SU-DHL-6 (cell line): ENCODE measurements at regions not wholly inside any gene's neighbourhood (a gene's known extent, or its start where the extent isn't known, plus 50 kb on each side); places are given as distances from the start of the nearest gene placed in this dataset.

Source experiments
- H2AFZ ChIP-seq: fragments of 200-600 bp; sonication (generic); 2 replicates; pipeline ENCODE4 v1.6.1; 2014; ENCODE audit warnings: low read depth, mild to moderate bottlenecking, moderate library complexity, mixed read lengths, antibody characterized with exemption, low read length; ENCODE audit not compliant: severe bottlenecking
- H3F3A ChIP-seq: fragments of 200-600 bp; shearing (Covaris generic); 2 replicates; pipeline ENCODE4 v1.6.0; 2016; ENCODE audit warnings: antibody characterized with exemption, mild to moderate bottlenecking; ENCODE audit not compliant: insufficient read depth
- H3K27ac ChIP-seq: fragments of 200-600 bp; sonication (generic); 2 replicates; pipeline ENCODE4 v1.5.1; 2016; ENCODE audit warnings: low read depth, mild to moderate bottlenecking, low read length, moderate library complexity, mixed read lengths
- H3K27me3 ChIP-seq: fragments of 200-600 bp; sonication (generic), shearing (Covaris generic); 2 replicates; pipeline ENCODE4 v1.6.0; 2014; ENCODE audit warnings: mild to moderate bottlenecking, low read length
- H3K36me3 ChIP-seq: fragments of 200-600 bp; sonication (generic); 2 replicates; pipeline ENCODE4 v1.6.1; 2014; ENCODE audit warnings: mild to moderate bottlenecking, low read length, mixed read lengths
- H3K4me2 ChIP-seq: fragments of 300-600, 200-600 bp; shearing (Covaris generic), sonication (generic); 2 replicates; pipeline ENCODE4 v1.6.0; 2014; ENCODE audit warnings: low read length, low read depth, mild to moderate bottlenecking; ENCODE audit not compliant: poor library complexity, severe bottlenecking
- H3K4me3 ChIP-seq: fragments of 200-600 bp; sonication (generic); 2 replicates; pipeline ENCODE4 v1.5.1; 2014; ENCODE audit warnings: antibody characterized with exemption, low read length, mild to moderate bottlenecking, mixed read lengths; ENCODE audit not compliant: insufficient read depth, poor library complexity, severe bottlenecking
- H3K79me2 ChIP-seq: fragments of 200-600 bp; sonication (generic); 2 replicates; pipeline ENCODE4 v1.6.1; 2014; ENCODE audit warnings: mild to moderate bottlenecking, low read length, moderate library complexity; ENCODE audit not compliant: insufficient read depth
- H3K9ac ChIP-seq: fragments of 200-600 bp; sonication (generic); 2 replicates; pipeline ENCODE4 v1.7.0; 2014; ENCODE audit warnings: mild to moderate bottlenecking, low read length
- H3K9me2 ChIP-seq: fragments of 200-600 bp; sonication (generic); replicated peaks from 2 replicates; pipeline ENCODE4 v1.6.1; 2014; ENCODE audit warnings: low read length; ENCODE audit not compliant: insufficient read depth
- H3K9me3 ChIP-seq: fragments of 200-600 bp; sonication (generic); 2 replicates; pipeline ENCODE4 v1.6.1; 2014; ENCODE audit warnings: low read length, mixed read lengths; ENCODE audit not compliant: insufficient read depth
- H4K20me1 ChIP-seq: fragments of 200-600 bp; sonication (generic); 2 replicates; pipeline ENCODE4 v1.6.1; 2014; ENCODE audit warnings: low read depth, mild to moderate bottlenecking, antibody characterized with exemption, low read length, moderate library complexity, mixed read lengths
- EZH2phosphoT487 ChIP-seq: fragments of 200-600 bp; sonication (generic), shearing (Covaris generic); conservative IDR thresholded peaks from 2 replicates; pipeline ENCODE4 v1.6.1; 2018; ENCODE audit warnings: mild to moderate bottlenecking, antibody characterized with exemption, low read length, moderate library complexity, mixed read lengths
- TF ChIP-seq, protein P1 (sequence below): fragments of 200-600 bp; sonication (generic); IDR thresholded peaks from one replicate; pipeline ENCODE4 v1.5.1; 2017; ENCODE audit warnings: antibody characterized with exemption, mild to moderate bottlenecking, low read length, moderate library complexity; ENCODE audit not compliant: insufficient read depth, poor library complexity, severe bottlenecking

DNA sequence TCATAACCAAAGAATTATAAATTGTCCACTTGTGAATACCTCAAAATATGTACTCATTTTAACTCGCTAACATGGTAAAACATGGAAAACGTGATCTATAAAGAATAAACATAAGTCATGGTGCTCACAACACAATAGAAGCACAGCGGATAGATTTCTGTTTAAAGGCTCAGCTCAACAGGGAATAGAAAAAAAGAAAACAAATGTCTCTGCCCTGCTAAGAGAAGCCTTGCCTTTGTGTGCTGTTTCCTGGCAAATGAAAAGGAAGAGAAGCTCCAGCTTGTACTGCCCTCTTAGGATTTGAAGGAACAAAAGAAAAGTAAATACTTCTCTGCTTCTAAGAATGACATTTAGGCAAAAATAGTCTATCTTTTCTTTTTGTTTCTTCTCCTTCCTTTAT is 121.0 kb upstream of the KRR1 start:
- no peaks in the 10 kb centered on the region for H4K20me1 ChIP-seq
- no peak overlapping the region for H3K27ac ChIP-seq
- H3K9me2 ChIP-seq: no peaks in the 10 kb centered on the region
- TF ChIP-seq, protein P1, sequence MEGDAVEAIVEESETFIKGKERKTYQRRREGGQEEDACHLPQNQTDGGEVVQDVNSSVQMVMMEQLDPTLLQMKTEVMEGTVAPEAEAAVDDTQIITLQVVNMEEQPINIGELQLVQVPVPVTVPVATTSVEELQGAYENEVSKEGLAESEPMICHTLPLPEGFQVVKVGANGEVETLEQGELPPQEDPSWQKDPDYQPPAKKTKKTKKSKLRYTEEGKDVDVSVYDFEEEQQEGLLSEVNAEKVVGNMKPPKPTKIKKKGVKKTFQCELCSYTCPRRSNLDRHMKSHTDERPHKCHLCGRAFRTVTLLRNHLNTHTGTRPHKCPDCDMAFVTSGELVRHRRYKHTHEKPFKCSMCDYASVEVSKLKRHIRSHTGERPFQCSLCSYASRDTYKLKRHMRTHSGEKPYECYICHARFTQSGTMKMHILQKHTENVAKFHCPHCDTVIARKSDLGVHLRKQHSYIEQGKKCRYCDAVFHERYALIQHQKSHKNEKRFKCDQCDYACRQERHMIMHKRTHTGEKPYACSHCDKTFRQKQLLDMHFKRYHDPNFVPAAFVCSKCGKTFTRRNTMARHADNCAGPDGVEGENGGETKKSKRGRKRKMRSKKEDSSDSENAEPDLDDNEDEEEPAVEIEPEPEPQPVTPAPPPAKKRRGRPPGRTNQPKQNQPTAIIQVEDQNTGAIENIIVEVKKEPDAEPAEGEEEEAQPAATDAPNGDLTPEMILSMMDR: no peak
- TF ChIP-seq EZH2phosphoT487: no peak
- H3K4me2 ChIP-seq: no peak overlapping the region
- no peak overlapping the region for H2AFZ ChIP-seq
- no peaks in the 10 kb centered on the region for H3K36me3 ChIP-seq
- no peaks in the 10 kb centered on the region for H3K27me3 ChIP-seq
- no peaks in the 10 kb centered on the region for H3K79me2 ChIP-seq
- H3K9me3 ChIP-seq: no peaks in the 10 kb centered on the region
- H3K4me3 ChIP-seq: no peak overlapping the region
- no peaks in the 10 kb centered on the region for H3F3A ChIP-seq
- no peak overlapping the region for H3K9ac ChIP-seq

DNA sequence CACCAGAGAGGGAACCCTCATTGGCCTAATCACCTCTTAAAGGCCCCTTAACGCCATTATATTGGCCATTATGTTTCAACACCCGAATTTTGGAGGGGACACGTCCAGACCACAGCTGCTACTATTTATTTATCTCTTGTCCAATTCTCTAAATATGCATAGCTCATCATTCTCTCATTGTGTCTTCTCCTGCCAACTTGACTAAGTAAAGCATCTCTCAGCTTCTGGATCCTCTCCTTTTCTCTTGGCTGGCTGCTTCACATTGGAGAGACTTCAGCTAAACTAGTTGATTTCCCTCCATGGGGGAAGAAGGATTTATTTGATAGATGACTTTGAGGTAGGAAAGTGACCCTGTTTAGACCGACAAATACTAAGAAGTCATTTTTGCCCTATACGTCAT is 120.4 kb upstream of the KRR1 start:
- Histone ChIP-seq H3K79me2 (no peaks in the 10 kb centered on the region), H3K9me3 (no peaks in the 10 kb centered on the region), H3K4me3 (no peak overlapping the region), H3K9ac (no peak overlapping the region), H4K20me1 (no peaks in the 10 kb centered on the region), H3K27ac (no peak overlapping the region), H3K4me2 (no peak overlapping the region), H3K9me2 (no peaks in the 10 kb centered on the region), H3F3A (no peaks in the 10 kb centered on the region), H2AFZ (no peak overlapping the region), H3K27me3 (no peaks in the 10 kb centered on the region), H3K36me3 (no peaks in the 10 kb centered on the region)
- TF ChIP-seq, protein P1: no peak
- no peak for TF ChIP-seq EZH2phosphoT487

DNA sequence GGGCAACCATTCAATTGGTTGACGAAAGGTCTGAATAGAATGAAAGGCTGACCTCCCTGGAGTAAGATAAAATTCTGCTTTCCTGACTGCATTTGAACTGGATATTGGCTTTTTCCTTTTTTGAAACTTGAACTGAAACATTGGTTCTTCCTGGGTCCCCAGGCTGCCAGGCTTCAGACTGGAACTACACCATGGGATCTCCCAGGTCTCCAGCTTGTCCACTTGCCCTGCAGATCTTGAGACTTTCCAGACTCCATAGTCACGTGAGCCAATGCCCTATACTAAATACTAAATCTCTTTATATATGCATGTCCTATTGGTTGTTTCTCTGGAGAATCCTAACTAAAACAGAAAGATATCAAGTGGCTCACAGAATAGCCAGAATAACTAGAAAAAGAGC is 118.7 kb upstream of the KRR1 start:
- TF ChIP-seq, protein P1: no peak
- no peak for TF ChIP-seq EZH2phosphoT487
- no peaks in the 10 kb centered on the region for H3K36me3 ChIP-seq
- no peaks in the 10 kb centered on the region for H3K9me3 ChIP-seq
- no peak overlapping the region for H3K4me2 ChIP-seq
- no peak overlapping the region for H2AFZ ChIP-seq
- no peaks in the 10 kb centered on the region for H3K79me2 ChIP-seq
- no peaks in the 10 kb centered on the region for H4K20me1 ChIP-seq
- no peaks in the 10 kb centered on the region for H3K9me2 ChIP-seq
- H3K27ac ChIP-seq: no peak overlapping the region
- no peak overlapping the region for H3K4me3 ChIP-seq
- no peak overlapping the region for H3K9ac ChIP-seq
- no peaks in the 10 kb centered on the region for H3F3A ChIP-seq
- no peaks in the 10 kb centered on the region for H3K27me3 ChIP-seq

DNA sequence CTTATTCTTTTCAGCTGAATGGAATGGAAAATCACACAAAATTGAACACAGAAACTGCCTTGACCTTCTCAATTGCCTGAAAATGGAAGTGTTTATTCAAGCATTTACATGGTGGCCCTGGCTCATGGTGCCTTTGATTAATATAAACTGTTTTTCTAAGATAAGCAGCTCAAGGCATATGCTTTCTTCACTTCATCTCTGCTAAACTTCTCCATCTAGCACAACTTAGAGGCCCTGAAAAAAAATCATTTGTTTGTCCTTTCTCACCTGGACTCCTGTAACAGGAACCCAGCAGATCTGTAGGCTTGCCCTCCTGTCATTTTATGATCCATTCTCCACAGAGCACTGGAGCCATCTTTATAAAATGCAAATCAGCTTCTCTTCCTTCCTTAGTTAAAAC is 117.5 kb upstream of the KRR1 start:
- Histone ChIP-seq H3K9me3 (no peaks in the 10 kb centered on the region), H4K20me1 (no peaks in the 10 kb centered on the region), H3F3A (no peaks in the 10 kb centered on the region), H3K4me3 (no peak overlapping the region), H3K9me2 (no peaks in the 10 kb centered on the region), H3K36me3 (no peaks in the 10 kb centered on the region), H3K27me3 (no peaks in the 10 kb centered on the region), H3K4me2 (no peak overlapping the region), H3K79me2 (no peaks in the 10 kb centered on the region), H2AFZ (no peak overlapping the region), H3K9ac (no peak overlapping the region), H3K27ac (no peak overlapping the region)
- no peak for TF ChIP-seq EZH2phosphoT487
- TF ChIP-seq, protein P1: no peak
